Fibroblast of skin of left biceps (primary cell): ENCODE measurements at regions not wholly inside any gene's neighbourhood (a gene's known extent, or its start where the extent isn't known, plus 50 kb on each side); places are given as distances from the start of the nearest gene placed in this dataset.
"Not testable (repeated sequence)": the region's sequence is repeated elsewhere in the genome, so short reads cannot be mapped to it uniquely, and the experiment has no call there.

Source experiments
- DNase-seq, 2 experiments: peaks; one replicate each; pipeline ENCODE4 v3.0.0-alpha.2; 2013; ENCODE audit warnings: low read depth in 2 of 2

DNA sequence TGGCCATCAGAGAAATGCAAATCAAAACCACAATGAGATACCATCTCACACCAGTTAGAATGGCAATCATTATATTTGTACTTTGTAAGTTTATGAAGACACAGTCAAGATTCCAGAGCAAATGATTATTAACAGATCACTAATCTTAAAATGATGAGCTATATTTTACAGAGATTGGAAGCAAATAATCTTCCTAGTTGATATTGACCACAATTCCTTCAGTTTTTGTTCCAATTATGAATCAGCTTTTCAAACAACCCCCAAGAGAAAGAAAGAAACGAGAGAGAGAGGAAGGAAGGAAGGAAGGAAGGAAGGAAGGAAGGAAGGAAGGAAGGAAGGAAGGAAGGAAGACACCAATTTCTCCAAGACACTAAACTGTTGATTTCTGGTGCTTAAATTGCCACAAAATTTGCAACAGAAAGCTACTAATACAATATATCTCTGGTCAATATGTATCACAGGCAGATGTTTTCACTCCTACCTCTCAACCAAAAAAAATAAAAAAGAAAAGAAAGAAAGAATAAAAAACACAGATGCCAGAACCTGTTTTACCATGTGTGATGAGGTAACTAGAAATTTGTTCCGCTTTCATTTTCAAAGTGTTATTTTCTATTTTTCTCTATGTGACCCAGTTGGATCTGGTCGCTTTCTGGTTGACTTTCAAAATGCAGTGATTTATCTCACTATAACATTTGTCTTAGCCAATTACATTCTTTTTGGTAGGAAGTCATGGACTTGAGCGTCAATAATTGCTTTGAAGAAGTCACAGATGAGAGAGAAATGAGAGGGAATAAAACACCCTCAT is 1609.6 kb downstream of the SI start:
- no peak for DNase-seq

DNA sequence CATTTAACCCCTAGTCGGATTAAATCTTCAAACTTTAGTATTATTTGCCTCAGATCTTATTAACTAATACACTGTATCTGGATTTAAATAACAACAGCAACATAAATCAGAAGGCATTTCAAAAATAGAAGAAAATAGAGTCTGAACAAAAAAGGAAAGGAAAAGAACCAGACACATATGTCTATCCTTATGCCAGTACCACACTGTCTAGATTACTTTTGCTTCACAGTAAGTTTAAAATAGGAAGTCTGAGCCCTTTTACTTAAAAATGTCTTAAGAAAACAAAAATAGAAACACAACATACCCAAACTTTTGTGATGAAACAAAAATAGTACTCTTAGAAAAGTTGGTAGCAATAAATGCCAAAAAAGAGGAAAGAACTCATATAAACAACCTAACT is 1615.8 kb downstream of the SI start:
- no peak for DNase-seq

DNA sequence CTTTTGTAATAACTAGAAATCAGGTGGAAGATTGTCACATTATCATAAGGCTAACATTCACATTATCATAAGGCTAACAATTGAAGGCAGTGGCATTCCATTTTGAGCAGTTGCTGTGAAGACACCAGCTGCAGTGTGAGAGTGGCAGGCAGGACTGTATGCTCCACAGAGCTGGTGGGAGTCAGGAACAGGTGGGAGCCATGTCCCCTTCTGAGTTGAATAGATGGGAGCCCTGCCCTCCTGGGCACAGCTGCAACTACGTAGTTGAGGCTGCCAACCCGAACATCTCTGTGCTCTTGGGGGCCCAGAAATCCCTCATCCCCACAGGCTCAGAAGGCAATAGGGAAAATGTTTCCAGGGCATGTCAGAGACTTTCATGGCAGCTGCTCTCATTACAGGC is 1627.6 kb downstream of the SI start:
- no peak for DNase-seq

DNA sequence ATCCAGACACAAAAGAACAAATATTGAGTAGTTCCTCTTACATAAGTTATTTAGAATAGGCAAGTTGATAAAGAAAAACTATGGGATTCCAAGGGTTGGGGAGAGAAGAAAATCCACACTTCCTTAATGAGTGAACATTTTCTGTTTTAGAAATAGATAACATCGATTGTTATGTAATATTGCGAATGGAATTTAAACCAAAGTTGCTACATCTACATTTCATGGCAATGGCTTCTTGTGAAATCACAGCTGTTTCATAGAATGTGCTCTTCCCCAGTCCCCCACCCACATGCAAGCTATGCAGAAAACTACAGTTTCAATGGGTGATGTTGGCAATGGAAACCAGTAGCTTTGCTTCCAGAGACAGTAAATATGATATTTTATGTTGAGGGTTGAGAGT is 1639.5 kb downstream of the SI start:
- DNase-seq = no peak

DNA sequence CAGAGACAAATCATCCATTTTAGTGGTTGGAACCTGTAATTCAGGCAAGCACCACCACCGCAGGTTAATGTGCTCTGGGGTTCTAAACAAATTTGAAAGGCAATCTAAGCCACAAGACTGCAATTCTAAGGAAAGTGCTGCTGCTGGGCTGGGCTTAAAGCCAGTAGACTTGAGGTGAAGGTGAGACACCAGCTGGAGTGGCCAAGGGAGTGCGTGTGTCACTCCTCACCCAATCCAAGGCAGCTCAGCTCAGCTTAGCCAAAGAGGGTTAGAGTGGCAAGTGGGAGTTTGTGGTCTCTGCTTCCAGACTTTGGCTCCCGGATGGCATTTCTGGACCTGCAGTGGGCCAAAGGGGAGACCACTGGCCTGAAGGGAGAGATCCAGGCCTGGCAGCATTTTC is 1655.6 kb downstream of the SI start:
- DNase-seq = no peak

DNA sequence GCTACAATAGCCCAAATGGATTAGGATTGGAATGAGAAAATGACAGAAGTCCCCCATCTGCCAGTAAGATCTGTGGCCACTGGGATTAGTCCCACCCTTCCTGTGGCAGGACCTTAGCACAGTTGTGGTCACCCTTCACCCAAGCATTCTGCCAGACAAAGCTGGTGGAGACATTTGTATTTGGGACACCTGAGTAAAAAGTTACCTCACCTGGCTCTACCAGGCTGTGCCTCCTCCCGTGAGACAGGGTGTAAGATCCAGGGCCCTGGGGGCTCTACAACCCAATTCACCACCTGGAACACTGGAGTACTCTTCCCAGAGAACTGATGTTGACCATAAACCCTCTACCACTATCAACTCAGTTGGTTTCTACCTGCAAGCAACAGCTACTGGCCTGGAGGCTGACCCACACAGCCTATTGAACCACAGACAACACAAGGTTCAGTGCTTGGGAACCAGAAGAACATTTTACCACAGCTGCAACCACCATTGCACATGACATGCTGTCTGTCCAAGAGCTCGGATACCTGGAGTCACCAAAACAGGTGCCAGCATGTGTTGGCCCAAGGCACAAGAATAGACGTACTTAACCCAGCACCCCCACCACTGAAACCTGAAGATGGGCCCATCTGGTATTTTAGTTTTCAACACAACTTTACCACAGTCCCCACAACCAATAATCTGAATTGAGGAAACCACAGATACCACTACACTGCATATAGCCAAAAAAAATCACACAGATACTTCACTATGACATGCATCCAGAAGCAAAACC is 1686.7 kb downstream of the SI start:
- DNase-seq = no peak

DNA sequence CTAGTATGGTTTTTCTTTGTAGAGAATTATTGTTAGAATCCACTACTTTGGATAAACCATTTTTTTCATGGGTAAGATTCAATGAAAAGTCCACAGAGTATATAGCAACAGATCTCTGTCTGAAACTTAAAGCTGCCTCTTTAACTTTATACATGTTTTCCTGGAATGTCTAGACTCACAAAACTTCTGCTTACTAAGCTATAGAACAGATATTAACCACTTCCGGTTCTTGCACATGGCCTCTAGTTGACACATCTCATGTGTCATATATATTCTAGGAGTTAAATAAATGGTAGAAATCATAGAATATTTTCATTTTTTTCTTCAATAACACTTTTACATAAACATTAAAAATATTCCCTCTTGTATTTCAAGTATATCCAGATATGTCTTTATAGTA is 1693.9 kb downstream of the SI start:
- no peak for DNase-seq

DNA sequence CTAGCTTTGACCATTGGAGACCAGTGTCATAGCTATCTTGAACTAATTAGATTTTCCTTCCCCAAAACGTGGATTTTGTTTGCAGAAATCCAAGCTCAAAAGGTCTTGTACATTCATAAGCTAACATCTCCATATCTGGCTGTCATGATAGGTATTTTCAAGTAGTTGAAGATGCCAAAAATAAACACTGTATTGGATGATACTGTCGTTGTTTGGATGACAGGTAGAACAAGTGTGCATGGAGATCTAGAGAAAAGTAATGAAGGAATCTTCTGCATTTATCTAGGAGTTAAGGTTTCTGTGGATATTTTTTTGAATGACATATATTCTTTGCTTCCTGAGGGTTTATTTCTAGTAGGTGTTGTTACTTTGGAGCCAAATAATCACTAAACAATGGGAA is 1696.1 kb downstream of the SI start:
- DNase-seq = no peak

DNA sequence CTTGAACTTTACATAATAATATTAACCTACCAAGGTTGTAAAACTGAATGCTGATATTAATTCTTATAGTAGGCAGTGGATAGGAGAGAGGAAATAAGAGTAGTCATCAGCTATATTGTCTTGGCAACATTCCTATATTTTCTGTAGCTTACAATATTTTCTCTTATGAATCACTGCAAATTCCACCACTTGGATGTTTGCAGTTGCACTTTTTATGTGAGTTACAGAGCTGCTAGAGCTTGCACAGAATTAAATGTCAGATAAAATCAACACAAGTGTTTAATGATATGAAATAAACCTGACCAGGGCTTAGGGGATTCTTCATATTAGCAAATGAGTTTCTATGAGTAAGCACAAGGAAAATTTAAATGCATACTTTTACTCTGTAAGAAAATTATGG is 1710.1 kb downstream of the SI start:
- peak; percentile 11 to 28 for DNase-seq

DNA sequence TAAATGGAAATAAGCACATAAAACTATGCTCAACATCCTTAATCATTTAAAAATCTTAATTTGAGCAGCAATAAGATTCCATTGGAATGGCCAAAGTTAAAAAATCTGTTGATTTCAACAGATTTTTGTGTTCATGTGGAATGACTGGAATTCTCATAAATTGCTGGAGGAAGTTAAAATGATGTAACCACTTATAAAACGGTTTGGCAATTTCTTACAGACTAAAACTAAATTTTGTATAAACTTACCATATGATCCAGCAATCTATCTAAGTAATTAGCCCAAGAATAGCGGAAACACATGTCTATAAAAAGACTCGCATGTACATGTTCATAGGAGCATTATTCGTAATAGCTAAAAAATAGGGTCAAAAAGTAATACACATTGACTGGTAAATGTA is 1713.6 kb downstream of the SI start:
- DNase-seq = no peak

DNA sequence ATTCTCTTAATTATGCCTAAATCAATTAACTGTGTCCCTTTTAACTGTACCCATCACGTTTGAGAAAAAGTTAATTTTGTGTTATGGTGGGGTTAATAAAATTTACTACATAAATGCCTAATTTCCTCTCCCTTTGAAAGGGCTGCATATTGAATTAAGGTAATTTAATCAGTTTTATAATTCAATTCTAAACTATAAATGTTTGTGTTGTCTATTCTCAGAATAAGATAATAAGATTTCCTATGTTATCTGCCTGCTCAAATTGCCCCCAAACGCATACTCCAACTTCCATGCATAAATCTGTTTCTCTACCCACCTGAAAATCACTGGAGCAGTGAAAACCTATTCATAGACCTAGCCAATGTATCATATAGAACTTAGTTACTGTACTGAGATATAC is 1716.1 kb downstream of the SI start:
- no peak for DNase-seq

DNA sequence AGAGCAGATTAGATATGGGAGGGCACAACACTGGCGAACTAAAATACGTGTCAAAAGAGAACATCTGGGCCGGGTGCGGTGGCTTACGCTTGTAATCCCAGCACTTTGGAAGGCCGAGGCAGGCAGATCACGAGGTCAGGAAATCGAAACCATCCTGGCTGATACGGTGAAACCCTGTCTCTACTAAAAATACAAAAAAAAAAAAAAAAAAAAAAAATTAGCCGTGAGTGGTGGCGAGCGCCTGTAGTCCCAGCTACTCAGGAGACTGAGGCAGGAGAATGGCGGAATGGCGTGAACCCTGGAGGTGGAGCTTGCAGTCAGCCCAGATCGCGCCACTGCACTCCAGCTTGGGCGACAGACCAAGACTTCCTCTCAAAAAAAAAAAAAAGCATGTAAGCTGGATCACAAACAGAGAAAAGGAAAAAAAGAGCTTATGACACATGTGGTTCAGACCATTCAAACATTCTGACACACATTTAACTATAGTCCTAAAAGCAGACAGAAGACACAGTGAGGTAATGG is 1716.9 kb downstream of the SI start:
- not testable (repeated sequence) for DNase-seq

DNA sequence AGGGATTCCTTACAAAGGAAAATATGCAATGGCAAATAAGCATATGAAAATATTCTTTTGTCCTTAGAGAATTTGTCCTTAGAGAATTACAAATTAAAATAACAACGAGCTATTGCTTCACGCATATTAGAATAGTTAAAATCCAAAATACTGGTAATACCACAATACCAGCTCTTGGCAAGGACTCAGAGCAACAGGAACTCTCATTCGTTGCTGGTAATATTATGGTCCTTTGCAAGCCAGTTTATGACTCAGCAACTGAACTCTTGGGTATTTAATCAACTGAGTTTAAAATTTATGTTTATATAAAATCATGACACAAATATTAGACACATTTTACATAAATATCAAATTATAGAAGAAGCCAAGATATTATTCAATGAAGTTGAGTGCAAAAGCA is 1730.4 kb downstream of the SI start:
- no peak for DNase-seq

DNA sequence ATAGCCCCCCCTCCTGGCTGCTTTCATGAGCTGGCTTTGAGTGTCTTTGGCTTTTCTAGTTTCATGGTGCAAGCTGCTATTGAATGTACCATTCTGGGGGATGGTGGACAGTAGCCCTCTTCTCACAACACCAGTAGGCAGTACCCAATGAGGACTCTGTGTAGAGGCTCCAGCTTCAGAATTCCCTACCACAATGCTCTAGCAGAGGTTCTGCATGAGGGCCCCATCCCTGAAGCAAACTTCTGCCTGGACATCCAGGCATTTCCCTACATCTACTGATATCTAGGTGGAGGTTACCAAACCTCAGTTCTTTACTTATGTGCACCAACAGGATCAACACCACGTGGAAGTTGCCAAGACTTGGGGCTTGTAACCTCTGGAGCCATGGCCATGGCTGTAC is 1742.9 kb downstream of the SI start:
- no peak for DNase-seq

DNA sequence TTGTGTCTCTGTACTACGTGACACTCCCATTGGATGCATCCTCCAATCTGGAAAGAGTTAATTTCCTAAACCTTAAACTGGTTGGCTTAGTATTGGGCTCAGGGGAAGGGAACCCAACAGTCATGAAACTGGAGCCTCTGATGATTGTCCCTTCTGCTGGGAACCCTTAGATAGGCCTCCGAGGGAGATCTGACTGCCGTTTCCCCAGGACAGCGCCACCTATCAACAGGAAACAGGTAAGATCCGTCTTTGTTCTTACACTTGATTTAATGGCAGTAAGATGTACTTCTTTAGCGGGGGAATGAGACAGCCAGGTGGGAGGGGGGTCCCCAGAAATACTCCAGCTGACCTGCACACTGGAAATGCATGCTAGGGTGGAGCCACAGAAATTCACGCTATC is 1749.6 kb downstream of the SI start:
- no peak for DNase-seq

DNA sequence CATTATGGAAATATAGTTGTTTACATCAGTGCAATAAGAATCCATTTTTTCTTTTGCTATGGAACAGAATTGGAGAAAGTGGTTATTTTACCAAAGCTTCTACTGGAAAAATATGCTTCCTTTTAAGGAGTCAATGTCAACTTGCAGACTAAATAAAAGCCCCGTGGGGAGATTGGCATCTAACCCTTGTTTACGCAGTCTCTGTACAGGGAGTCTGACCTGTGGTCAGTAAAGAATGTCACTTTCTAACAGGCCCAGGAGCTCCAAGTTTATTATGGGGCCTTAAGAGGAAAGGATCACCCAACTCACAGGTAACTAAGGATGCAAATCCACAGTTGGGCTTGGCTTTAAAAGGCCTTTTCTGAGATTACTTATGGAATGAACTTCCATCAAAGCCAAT is 1751.2 kb downstream of the SI start:
- DNase-seq = no peak

DNA sequence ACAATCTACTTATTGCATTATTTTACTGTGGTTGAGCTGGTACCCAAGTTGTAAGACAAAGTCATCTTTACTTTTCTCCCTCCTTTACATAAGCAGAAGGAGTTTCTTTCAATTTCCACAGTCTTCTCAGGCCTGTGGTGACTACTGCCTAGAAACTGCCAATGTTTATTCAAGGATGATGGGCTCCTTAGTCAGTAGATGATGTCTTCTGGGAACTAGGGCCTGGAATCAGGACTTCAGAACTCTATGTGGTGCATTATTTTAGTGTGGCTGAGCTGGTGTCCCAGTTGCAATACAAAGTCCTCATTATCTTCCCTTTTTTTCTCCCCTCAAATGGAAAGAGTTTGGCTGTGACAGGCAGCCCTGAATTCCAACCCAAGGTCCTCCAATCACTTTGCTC is 1762.5 kb downstream of the SI start:
- no peak for DNase-seq

DNA sequence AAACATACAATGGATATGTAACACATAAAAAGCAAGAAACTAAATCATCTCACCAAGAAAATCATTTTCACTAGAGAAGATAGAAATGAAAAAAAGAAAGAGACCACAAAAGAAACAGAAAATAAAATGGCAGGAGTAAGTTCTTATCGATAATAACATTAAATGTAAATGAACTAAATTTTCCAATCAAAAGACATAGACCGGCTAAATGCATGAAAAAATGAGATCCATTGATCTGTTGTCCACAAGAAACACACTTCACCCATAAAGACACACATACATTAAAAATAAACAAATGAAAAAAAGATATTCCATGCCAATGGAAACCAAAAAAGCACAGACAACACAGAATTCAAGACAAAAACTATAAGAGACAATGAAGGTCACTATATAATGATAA is 1771.9 kb downstream of the SI start:
- no peak for DNase-seq

DNA sequence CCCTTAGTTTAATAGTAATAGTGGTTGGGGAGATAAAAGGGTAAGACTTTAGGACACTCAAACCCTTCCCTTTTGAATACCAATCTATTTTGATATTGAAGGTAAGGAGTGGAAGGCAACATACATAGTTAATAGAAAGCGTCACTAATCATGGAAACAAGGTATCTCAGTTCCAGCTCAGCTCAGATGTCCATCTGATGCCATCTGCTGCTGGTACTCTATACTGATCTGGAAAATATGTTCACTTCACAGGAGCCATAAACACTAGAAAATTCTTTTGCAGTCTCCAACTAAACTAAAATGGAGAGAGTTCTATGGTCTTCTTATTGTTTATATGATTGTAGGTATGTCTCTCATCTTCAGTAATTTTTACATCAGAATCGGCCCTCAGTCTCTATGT is 1777.1 kb downstream of the OTOL1 start:
- no peak for DNase-seq

DNA sequence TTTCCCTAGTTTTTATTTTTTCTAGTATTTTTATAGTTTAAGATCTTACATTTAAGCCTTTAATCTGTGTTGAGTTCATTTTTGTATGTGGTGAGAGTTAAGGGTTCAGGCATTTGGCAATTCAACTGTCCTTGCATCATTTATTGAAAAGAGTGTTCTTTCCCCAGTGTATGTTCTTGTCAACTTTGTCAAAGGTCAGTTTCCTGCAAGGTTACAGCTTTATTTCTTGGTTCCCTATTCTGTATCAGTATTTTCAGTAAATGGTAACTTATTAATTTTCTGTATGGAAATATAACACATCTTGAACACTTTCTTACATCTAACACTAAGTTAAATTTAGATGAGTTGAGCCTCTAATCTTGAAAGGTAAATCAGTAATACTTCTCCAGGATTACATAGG is 1770.1 kb downstream of the OTOL1 start:
- no peak for DNase-seq

DNA sequence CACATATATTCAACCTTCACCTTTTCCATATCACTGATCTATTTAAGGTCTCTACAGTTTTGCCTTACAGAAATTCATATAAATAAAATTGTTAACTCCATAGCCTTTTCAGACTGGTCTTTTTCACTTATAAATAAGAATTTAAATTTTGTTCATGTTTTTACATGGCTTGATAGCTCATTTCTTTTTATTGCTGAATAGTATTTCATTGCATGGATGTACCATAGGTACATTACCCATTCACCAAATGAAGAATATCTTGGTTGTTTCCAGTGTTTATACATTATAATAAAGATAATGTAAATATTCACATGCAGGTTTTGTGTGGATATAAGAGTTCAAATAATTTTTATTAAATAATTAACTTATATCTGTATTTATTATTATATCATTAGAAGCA is 1765.0 kb downstream of the OTOL1 start:
- no peak for DNase-seq

DNA sequence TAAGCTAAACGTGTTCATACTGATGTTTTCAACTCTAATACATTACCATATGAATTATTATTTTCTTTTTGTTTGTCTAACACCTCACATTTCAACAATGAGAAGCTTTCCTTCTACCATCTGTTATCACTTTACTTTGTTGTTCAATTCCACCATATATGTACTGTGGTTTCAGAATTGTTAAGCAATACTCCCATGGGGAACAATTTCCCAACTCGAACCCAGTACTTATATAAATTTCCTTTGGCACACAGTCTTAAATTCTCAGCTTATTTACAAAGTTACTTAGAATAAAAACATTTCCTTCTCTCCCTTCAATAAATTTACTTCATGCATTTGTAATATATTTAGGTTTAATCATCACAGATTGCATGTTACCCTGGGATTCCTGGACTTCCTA is 1764.4 kb downstream of the OTOL1 start:
- DNase-seq = no peak

DNA sequence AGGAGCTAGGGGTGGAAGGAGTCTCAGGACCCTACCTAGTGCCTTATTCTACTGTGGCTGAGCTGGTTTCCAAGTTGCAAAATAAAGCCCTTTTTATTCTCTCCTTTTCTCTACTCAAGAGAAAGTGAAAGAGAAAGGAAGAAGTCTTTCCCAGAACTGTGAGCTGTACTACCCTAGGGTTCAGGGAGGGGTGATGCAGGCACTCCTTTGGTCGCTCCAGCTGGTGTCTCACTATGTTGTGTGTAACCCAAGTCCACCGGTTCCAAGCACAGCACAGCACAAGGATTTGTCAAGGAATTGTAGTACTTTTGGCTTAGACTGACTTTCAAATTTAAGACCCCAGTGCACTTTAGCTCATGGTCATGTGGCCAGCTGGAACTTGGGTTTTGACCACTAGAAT is 1721.7 kb downstream of the OTOL1 start:
- DNase-seq = no peak
